NCI-H2171 treated with DMSO at 0.1 percent for 48 hours (cell line): ENCODE measurements at regions not wholly inside any gene's neighbourhood (a gene's known extent, or its start where the extent isn't known, plus 50 kb on each side); places are given as distances from the start of the nearest gene placed in this dataset.
"Not testable (repeated sequence)": the region's sequence is repeated elsewhere in the genome, so short reads cannot be mapped to it uniquely, and the experiment has no call there.

Experiments used
- DNase-seq: peaks from one replicate; lab custom pipeline; 2025; lab: John Stamatoyannopoulos, UW

- DNase-seq = no peak
Observed at GRCh38 chr2:139556789-139557188, 776.6 kb upstream of the NXPH2 start.

DNA sequence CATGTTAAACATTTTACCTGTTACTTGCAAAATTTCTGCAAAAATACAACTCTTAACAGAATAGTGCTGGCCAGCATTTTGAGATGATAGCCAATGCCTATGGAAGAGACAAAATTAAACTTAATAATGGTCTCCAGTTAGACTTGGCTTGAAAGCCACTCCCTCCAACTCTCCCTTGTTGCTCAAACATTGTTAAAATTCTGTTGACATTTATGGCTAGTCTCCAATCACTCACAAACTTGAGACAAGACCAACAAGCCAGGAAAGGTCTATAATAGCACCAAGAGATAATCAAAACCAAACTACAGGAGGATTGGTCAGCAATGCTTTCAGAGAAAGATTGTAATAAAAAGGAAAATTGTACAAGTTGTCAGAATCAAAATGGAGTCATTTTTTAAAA is 770.7 kb upstream of the NXPH2 start:
- DNase-seq = no peak

GRCh38 chr2:139550341-139550740 is 770.2 kb upstream of the NXPH2 start:
- DNase-seq = no peak

- DNase-seq = no peak
Observed at GRCh38 chr2:139544186-139544851, 764.1 kb upstream of the NXPH2 start.

DNA sequence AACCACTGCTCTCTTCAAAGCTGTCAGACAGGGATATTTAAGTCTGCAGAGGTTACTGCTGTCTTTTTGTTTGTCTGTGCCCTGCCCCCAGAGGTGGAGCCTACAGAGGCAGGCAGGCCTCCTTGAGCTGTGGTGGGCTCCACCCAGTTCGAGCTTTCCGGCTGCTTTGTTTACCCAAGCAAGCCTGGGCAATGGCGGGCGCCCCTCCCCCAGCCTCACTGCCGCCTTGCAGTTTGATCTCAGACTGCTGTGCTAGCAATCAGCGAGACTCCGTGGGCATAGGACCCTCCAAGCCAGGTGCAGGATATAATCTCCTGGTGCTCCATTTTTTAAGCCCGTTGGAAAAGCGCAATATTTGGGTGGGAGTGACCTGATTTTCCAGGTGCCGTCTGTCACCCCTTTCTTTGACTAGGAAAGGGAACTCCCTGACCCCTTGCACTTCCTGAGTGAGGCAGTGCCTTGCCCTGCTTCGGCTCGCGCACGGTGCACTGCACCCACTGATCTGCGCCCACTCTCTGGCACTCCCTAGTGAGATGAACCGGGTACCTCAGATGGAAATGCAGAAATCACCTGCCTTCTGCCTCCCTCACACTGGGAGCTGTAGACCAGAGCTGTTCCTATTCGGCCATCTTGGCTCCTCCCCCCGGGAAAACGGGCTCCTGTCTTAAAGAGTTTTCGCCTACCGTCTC is 758.3 kb upstream of the NXPH2 start:
- not testable (repeated sequence) for DNase-seq

- DNase-seq = peak; percentile 64
Observed at GRCh38 chr2:139529080-139529479, 748.9 kb upstream of the NXPH2 start.

GRCh38 chr2:139526781-139527180 is 746.6 kb upstream of the NXPH2 start:
- DNase-seq = no peak

GRCh38 chr2:139518321-139518720 is 738.1 kb upstream of the NXPH2 start:
- DNase-seq = no peak

DNA sequence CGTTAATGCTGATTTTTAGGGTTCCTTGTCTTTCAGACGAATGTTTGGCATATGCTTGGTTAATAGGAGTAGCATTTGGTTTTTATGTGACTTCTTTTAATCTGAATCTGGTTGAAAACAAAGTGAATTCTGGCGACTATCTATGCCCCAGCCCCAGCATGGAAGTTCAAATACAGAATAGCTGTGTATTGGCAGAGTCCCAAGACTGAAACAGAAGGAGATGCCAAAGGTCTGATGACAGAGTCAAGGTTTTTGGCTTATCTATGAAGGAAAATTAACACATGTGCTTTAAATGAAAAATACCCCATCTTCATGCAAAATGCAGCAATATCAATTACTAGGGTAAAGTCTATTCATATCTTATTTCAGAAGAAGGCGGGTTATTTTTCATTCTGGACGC is 734.8 kb upstream of the NXPH2 start:
- peak; percentile 67 for DNase-seq

DNA sequence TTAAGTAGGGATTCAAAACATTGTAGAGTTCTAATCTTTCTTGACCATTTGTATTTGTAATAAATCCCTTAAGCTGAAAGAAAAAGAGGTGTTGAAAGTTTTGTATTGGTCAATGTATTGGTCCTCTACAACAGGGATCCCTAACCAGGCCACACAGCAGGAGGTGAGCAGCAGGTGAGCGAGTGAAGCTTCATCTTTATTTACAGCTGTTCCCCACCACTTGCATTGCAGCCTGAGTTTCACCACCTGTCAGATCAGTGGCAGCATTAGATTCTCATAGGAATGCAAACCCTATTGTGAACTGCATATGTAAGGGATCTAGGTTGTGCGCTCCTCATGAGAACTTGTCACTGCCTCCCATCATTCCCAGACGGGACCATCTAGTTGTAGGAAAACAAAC is 715.7 kb upstream of the NXPH2 start:
- peak; percentile 62 for DNase-seq

DNA sequence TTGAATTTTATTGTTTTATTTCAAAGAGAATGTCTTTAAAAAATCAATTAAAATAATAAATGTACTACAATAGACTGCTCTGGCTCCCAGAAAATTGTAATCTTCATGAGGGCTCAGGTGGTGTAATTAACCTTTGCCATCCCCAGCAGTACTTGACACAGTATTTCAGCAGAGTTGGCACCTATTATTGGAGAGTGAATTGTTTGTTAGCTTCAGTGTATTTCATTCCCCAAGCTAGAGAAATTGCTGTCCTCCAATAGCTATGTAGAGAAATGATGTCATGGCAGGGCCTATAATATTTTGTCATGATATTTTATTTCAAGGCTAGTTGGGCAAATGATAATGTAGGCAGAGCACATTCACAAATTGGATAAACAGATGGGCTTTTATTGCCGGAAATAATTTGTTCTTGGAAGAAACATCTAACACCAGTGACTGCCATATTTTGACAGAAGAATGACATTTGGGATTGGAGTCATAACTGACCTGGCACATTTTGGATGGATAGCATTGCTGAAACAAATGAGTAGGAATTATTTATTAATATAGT is 712.0 kb upstream of the NXPH2 start:
- DNase-seq = peak; percentile 95

GRCh38 chr2:139480161-139480650 is 700.0 kb upstream of the NXPH2 start:
- no peak for DNase-seq

DNA sequence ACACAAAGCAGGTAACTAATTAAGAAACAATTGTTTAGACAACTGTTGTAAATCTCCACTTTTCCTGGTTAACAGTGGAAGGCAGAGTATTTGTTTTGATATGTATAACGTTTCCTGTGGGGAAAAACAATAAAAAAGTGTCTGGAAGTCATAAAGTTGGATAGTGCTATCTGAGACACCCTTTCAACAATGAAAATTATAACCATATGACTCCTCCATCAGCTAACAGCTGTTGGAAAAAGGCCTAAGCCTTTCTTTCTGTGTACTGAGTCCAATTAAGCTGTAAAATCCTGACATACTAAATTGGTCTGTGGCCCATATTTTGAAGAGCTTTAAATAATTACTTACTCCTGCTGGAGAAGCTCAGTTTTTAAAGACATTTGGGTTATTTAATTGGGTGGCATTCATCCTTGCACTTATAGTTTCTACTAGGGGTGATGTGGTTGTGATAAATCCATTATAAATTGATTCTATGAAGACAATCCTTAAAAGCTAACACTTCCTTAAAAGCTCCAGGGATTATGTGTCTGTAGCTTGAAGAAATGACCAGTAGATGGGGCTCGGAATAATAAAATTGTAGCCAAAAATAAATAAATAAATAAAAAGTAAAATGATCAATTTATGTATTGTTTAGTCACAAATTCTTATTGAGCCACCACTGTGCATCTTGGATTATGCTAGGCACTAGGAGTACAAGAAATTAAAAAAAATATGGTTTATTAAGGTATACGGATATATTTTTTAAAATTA is 698.1 kb upstream of the NXPH2 start:
- peak; percentile 78 for DNase-seq

DNA sequence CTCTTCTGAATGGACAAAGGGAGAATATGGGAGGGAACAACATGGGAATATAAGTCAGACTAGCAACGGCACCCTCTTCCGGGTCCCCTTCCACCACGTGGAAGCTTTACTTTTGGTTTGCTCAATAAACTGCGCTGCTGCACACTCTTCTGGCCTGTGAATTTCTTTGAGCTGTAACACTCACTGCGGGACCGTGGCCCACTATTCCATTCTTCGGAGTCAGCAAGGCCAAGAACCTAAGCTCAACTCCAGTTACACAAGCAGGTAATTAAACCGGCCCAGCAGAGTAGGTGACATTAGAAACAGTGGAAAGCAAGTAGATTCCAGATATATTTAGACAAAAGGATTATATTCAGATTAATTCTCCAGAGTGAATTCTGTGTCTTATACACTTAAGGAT is 697.4 kb upstream of the NXPH2 start:
- no peak for DNase-seq

- peak; percentile 59 for DNase-seq
Observed at GRCh38 chr2:139469985-139470384, 689.8 kb upstream of the NXPH2 start.

DNA sequence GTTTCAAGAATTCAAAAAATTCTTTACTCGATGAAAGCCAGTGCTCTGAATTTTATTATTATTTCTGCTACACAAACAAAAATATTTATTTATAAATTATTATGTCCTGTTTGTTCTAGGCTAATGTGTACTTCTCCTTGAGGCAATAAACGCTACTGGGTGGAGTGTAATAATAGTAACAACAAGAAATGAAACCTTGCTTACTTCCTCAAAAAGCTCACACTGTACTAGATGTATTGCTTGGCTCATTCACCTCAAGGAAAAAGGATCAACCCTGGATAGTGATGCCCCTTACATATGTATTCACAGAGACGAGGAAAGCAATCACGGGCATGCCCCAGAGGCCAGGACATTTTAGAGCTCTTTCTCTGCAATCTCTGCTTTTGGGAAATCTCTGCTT is 685.6 kb upstream of the NXPH2 start:
- DNase-seq = no peak

GRCh38 chr2:139457873-139458272 is 677.7 kb upstream of the NXPH2 start:
- no peak for DNase-seq

DNA sequence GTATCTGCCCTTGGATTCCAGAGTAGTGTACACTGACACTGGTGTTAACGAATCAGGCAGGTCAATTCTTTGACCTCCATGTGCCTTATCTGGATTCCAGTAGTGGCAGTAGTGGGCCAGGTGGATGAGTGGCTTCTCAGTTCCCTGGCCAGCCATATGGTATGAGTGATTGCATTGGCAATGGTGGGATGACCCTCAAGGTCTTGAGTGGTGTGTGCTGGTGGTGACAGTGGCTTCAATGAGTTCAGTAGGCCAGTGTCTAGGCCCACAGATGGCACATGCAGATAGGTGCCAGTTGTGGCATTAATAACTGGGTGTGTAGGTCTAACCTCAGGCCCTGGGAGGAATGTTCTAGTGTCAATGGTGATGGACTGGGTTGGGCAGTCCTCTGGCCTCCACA is 674.1 kb upstream of the NXPH2 start:
- no peak for DNase-seq

- DNase-seq = no peak
Observed at GRCh38 chr2:139439100-139439499, 658.9 kb upstream of the NXPH2 start.

- no peak for DNase-seq
Observed at GRCh38 chr2:139438478-139438877, 658.3 kb upstream of the NXPH2 start.

- peak; percentile 42 for DNase-seq
Observed at GRCh38 chr2:139427164-139427563, 647.0 kb upstream of the NXPH2 start.

DNA sequence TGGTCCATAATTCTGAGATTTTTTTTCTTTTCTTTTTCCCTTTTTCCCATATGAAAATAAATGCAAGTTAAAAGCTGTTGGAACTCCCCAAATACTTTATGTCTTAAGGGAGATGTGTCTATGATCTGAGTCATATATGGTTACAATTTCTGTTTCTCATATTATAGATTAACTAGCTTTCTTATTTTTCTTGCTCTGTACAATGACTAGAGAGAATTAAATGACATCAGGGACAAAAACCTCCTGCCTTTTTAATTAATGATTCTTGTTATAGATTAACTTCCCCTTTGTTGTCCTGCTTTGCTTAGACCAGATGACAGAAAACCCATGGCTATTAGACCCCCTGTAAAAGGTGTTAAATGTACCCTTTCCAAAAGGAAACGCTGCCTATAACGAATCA is 643.9 kb upstream of the NXPH2 start:
- no peak for DNase-seq

DNA sequence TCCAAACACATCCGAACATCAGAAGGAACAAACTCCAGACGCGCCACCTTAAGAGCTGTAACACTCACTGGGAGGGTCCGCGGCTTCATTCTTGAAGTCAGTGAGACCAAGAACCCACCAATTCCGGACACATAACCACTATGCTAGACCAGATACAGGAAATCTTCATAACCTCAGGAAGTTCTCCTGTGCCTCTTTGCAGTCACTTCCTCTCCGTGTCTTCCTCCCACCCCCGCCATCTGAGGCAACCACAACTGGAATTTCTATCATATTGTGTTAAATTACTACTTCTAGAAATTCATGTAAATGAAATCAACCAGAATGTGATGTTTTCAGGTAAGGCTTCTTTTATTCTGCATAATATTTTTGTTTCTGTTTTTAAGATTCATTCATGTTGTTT is 631.0 kb upstream of the NXPH2 start:
- no peak for DNase-seq
